ENCODE measurements at regions not wholly inside any gene's neighbourhood (a gene's known extent, or its start where the extent isn't known, plus 50 kb on each side); places are given as distances from the start of the nearest gene placed in this dataset.
"Not testable (repeated sequence)": the region's sequence is repeated elsewhere in the genome, so short reads cannot be mapped to it uniquely, and the experiment has no call there.

DNA sequence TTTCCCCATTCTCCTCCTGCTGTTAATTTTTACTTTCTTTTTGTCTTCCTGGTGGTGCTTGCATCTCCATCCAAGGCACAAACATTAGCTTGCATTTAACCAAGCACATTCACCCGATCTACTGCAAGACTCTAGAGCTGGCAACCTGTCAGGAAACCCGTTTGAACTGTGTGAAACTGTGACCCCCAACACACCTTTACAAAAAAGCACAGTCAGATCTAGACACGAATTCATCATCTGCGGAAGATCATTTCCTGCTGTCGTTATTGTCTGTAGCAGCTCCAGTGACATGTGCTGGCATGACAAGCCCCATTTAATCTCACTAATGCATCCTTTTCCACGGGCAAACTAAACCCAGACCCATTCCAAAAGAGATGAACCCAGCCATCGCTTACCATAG is 340.5 kb downstream of the VRK1 start:
- ChIA-PET POLR2A (no interaction called here), CTCF (no interaction called here)
- no peak for DNase-seq (ENCODE audit: low read depth, low spot score)
- TF ChIP-seq, protein P1, sequence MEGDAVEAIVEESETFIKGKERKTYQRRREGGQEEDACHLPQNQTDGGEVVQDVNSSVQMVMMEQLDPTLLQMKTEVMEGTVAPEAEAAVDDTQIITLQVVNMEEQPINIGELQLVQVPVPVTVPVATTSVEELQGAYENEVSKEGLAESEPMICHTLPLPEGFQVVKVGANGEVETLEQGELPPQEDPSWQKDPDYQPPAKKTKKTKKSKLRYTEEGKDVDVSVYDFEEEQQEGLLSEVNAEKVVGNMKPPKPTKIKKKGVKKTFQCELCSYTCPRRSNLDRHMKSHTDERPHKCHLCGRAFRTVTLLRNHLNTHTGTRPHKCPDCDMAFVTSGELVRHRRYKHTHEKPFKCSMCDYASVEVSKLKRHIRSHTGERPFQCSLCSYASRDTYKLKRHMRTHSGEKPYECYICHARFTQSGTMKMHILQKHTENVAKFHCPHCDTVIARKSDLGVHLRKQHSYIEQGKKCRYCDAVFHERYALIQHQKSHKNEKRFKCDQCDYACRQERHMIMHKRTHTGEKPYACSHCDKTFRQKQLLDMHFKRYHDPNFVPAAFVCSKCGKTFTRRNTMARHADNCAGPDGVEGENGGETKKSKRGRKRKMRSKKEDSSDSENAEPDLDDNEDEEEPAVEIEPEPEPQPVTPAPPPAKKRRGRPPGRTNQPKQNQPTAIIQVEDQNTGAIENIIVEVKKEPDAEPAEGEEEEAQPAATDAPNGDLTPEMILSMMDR (IDR thresholded peaks at IDR 0.05; ENCODE audit: insufficient read depth, low read length, missing control alignments): no peak
- no peak overlapping the region for H3K4me3 ChIP-seq (ENCODE audit: low read depth, low read length)

DNA sequence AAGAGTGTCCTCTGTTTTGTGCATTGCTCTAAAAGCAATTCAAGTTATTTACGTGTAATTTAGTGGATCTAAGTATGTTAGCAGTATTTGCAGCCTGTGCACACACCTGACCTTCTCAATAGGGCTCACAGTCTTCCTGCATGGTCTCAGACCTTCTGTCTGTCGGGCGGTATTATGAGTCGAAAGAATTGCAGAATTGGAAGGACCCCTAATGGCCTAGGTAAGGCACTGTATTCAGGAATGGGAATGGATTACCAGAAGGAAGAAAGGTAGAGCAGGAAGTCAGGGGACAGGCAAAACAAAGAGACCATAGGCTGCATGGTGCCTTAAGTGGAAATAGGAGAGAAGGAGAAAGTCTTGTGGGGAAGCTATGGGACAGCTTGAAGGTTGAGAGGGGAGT is 341.6 kb downstream of the VRK1 start:
- CTCF ChIA-PET: no interaction called here
- POLR2A ChIA-PET: no interaction called here
- TF ChIP-seq, protein P1 (IDR thresholded peaks at IDR 0.05; ENCODE audit: insufficient read depth, low read length, missing control alignments): no peak

DNA sequence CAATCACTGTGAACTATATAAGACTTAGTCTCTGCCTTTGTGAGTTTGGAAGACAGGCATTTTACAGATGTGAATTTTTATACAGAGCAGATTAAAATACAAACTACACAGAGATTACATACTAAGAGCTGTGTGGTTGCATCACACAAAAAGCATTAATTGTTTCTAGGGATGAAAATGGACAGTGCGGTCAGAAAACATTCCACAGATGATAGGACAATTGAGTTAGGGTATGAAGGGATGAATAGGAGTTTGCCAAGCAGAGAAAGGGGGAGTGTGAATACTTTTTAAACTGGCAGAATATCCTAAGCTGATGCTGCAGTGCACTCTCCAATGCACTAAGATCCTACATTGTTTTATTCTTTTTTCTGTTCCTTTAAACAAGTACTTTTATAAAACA is 345.8 kb downstream of the VRK1 start:
- CTCF ChIA-PET: no interaction called here
- DNase-seq (ENCODE audit: low read depth, low spot score): no peak
- POLR2A ChIA-PET: no interaction called here
- no peak overlapping the region for H3K4me3 ChIP-seq (ENCODE audit: low read depth, low read length)
- TF ChIP-seq, protein P1 (IDR thresholded peaks at IDR 0.05; ENCODE audit: insufficient read depth, low read length, missing control alignments): no peak

More for the DNA sequence above, 341.6 kb downstream of the VRK1 start:
- H3K4me3 ChIP-seq (ENCODE audit: low read depth, low read length): no peak overlapping the region
- no peak for DNase-seq (ENCODE audit: low read depth, low spot score)

DNA sequence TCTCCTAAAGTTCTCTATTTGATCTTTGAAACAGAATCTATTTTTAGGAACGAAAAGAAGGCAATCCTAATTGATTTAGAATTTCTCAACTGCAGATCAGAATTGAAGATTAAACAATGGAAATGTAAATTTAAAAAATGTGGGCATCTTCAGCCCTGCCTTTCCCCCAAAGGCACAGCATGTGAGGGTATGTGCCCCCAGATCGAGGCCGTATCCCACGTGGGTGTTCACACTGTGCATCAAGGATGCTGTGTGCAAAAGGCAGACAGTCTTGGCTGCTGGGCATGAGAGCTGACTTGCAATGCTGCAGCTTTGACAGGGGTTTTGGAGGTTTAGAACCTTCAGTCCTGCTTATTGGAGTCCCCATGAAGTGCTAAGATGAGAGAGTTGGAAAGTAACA is 346.3 kb downstream of the VRK1 start:
- TF ChIP-seq, protein P1 (IDR thresholded peaks at IDR 0.05; ENCODE audit: insufficient read depth, low read length, missing control alignments): no peak
- no peak for DNase-seq (ENCODE audit: low read depth, low spot score)
- ChIA-PET CTCF (no interaction called here), POLR2A (no interaction called here)
- no peak overlapping the region for H3K4me3 ChIP-seq (ENCODE audit: low read depth, low read length)

DNA sequence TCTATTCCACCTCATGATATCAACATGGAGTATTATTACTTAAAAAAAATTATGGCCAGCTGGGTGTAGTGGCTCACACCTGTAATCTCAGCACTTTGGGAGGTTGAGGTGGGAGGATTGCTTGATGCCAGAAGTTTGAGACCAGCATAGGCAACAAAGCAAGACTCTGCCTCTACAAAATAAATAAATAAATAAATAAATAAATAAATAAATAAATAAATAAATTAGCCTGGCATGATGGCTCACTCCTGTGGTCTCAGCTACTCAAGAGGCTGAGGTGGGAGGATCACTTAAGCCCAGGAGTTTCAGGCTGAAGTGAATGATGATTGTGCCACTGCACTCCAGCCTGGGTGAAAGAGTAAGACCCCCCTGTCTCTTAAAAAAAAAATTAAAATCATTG is 350.8 kb downstream of the VRK1 start:
- CTCF ChIA-PET; POLR2A ChIA-PET; H3K4me3 ChIP-seq (ENCODE audit: low read depth, low read length); DNase-seq (ENCODE audit: low read depth, low spot score): not testable (repeated sequence)

DNA sequence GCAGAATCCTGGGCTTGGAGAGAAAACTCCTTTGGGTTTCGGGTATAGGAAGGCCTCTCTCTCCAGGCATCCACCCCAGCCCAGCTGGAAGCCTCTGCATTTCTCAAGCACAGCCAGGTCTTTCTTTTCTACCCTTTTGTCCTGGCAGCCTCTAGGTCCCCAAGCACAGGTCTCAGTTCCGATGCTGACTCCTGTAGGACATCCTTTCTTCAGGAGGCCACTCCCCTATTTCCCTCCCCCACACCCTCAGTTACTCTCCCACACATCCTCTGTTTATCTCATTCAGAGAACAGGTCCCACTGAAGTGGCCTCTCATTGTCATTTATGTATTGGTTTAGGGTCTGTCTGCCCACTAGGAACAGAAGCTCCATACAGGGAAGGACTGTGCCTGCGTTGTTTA is 352.6 kb downstream of the VRK1 start:
- TF ChIP-seq, protein P1 (IDR thresholded peaks at IDR 0.05; ENCODE audit: insufficient read depth, low read length, missing control alignments): no peak
- POLR2A ChIA-PET: no interaction called here
- H3K4me3 ChIP-seq (ENCODE audit: low read depth, low read length): no peak overlapping the region
- no peak for DNase-seq (ENCODE audit: low read depth, low spot score)
- CTCF ChIA-PET: no interaction called here

DNA sequence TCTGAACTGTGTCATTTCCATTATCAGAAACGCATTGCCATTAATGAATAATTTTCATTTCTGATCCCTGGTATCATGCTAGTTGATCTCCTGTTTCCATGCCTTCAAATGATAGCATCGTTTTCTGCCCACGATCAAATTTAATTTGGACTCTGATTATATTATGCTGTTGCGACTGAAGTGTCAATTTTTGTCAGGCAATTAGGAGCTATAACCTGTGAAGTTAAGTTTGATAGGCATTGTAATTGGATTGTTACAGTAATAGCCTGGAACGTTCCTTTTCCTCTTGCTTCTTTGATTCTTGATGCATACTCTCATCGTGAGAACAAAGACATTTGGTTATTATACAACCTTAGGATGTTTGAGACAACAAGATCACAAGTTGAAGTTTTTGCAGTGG is 356.3 kb downstream of the VRK1 start:
- no peak overlapping the region for H3K4me3 ChIP-seq (ENCODE audit: low read depth, low read length)
- CTCF ChIA-PET: no interaction called here
- POLR2A ChIA-PET: no interaction called here
- TF ChIP-seq, protein P1 (IDR thresholded peaks at IDR 0.05; ENCODE audit: insufficient read depth, low read length, missing control alignments): no peak
- DNase-seq (ENCODE audit: low read depth, low spot score): no peak

Measured in AG04449 (cell line).